WTC11 (cell line): ENCODE measurements at regions not wholly inside any gene's neighbourhood (a gene's known extent, or its start where the extent isn't known, plus 50 kb on each side); places are given as distances from the start of the nearest gene placed in this dataset.

Source experiments
- ATAC-seq: fragments of 200-7000 bp; cut with Tn5 transposase; 2 replicates; pipeline ENCODE4 v1.10.0; 2021; ENCODE audit warnings: mild to moderate bottlenecking, moderate library complexity
- CTCF ChIA-PET: fragments of 300-600 bp; sonication (Branson Sonifier 250); formaldehyde crosslinking; loops from one replicate; lab custom pipeline; 2021; ENCODE audit warnings: antibody characterized with exemption; lab: Charles Lee
- POLR2A ChIA-PET: fragments of 350-600 bp; sonication (Branson Sonifier 250); formaldehyde crosslinking; loops from one replicate; lab custom pipeline; 2021; ENCODE audit warnings: antibody characterized with exemption; lab: Charles Lee
- DNase-seq: peaks from one replicate; pipeline ENCODE4 v3.0.0; 2021; ENCODE audit warnings: low spot score
- H3K27ac Mint-ChIP-seq: 2 replicates; pipeline ENCODE4 v1.8.0; 2021; ENCODE audit warnings: mixed read lengths
- H3K27me3 Mint-ChIP-seq: 2 replicates; pipeline ENCODE4 v1.8.0; 2021; ENCODE audit warnings: low read depth, mild to moderate bottlenecking, moderate library complexity, mixed read lengths
- H3K36me3 Mint-ChIP-seq: 2 replicates; pipeline ENCODE4 v1.8.0; 2021; ENCODE audit warnings: mixed read lengths
- H3K4me1 Mint-ChIP-seq: 2 replicates; pipeline ENCODE4 v1.8.0; 2022; ENCODE audit warnings: mixed read lengths
- H3K4me3 Mint-ChIP-seq: 2 replicates; pipeline ENCODE4 v1.8.0; 2021; ENCODE audit warnings: mild to moderate bottlenecking, moderate library complexity, mixed read lengths
- H3K9me3 Mint-ChIP-seq: 2 replicates; pipeline ENCODE4 v1.8.0; 2021; ENCODE audit warnings: mixed read lengths
- ATF1 ChIP-seq: sonication (generic); formaldehyde crosslinking; IDR thresholded peaks from 2 replicates; pipeline ENCODE4 v1.8.1; 2023; ENCODE audit warnings: mild to moderate bottlenecking, moderate library complexity, missing genetic modification reagents
- FOXK1 ChIP-seq: sonication (generic); formaldehyde crosslinking; IDR thresholded peaks from 2 replicates; pipeline ENCODE4 v1.8.0; 2022; ENCODE audit warnings: mild to moderate bottlenecking, moderate library complexity, missing genetic modification reagents
- FOXP1 ChIP-seq: sonication (generic); formaldehyde crosslinking; IDR thresholded peaks from 2 replicates; pipeline ENCODE4 v1.8.0; 2022; ENCODE audit warnings: missing genetic modification reagents, mild to moderate bottlenecking, moderate library complexity, borderline replicate concordance
- GRHL2 ChIP-seq: fragments of 250-450 bp; sonication (Bioruptor Pico); IDR thresholded peaks from 2 replicates; pipeline ENCODE4 v1.8.0; 2022; ENCODE audit warnings: mild to moderate bottlenecking, moderate library complexity; ENCODE audit not compliant: insufficient replicate concordance, severe bottlenecking
- KAT7 ChIP-seq: sonication (generic); formaldehyde crosslinking; IDR thresholded peaks from 2 replicates; pipeline ENCODE4 v1.8.1; 2023; ENCODE audit warnings: missing genetic modification reagents, mild to moderate bottlenecking, borderline replicate concordance
- NFYB ChIP-seq: sonication (generic); formaldehyde crosslinking; conservative IDR thresholded peaks from 2 replicates; pipeline ENCODE4 v1.8.0; 2022; ENCODE audit warnings: low read depth, missing genetic modification reagents
- SMAD4 ChIP-seq: sonication (generic); formaldehyde crosslinking; IDR thresholded peaks from 2 replicates; pipeline ENCODE4 v1.8.0; 2022; ENCODE audit warnings: mild to moderate bottlenecking, missing genetic modification reagents
- SP1 ChIP-seq: sonication (generic); formaldehyde crosslinking; conservative IDR thresholded peaks from 2 replicates; pipeline ENCODE4 v1.8.1; 2022; ENCODE audit warnings: missing genetic modification reagents
- TP53 ChIP-seq: sonication (generic); formaldehyde crosslinking; IDR thresholded peaks from 2 replicates; pipeline ENCODE4 v1.8.1; 2023; ENCODE audit warnings: mild to moderate bottlenecking, missing genetic modification reagents
- ZNF121 ChIP-seq: sonication (generic); formaldehyde crosslinking; IDR thresholded peaks from 2 replicates; pipeline ENCODE4 v1.8.0; 2023; ENCODE audit warnings: missing genetic modification reagents
- ZNF219 ChIP-seq: sonication (generic); formaldehyde crosslinking; IDR thresholded peaks from 2 replicates; pipeline ENCODE4 v1.8.0; 2023; ENCODE audit warnings: missing genetic modification reagents, mild to moderate bottlenecking, borderline replicate concordance
- ZNF232 ChIP-seq: sonication (generic); formaldehyde crosslinking; IDR thresholded peaks from 2 replicates; pipeline ENCODE4 v1.8.0; 2022; ENCODE audit warnings: mild to moderate bottlenecking, missing genetic modification reagents
- ZNF396 ChIP-seq: fragments of 250-450 bp; sonication (Bioruptor Pico); IDR thresholded peaks from 2 replicates; pipeline ENCODE4 v1.8.0; 2021; ENCODE audit warnings: mild to moderate bottlenecking, moderate library complexity, borderline replicate concordance
- ZNF423 ChIP-seq: fragments of 250-450 bp; sonication (Bioruptor Pico); IDR thresholded peaks from 2 replicates; pipeline ENCODE4 v2.1.2; 2022; ENCODE audit warnings: mild to moderate bottlenecking, moderate library complexity
- TF ChIP-seq, protein P1 (sequence below): sonication (generic); formaldehyde crosslinking; IDR thresholded peaks from 2 replicates; pipeline ENCODE4 v1.8.1; 2022; ENCODE audit warnings: mild to moderate bottlenecking, missing genetic modification reagents, moderate library complexity, borderline replicate concordance
- TF ChIP-seq, protein P2 (sequence below): sonication (generic); formaldehyde crosslinking; IDR thresholded peaks from 2 replicates; pipeline ENCODE4 v1.8.1; 2022; ENCODE audit warnings: mild to moderate bottlenecking, moderate library complexity, missing genetic modification reagents
- TF ChIP-seq, protein P3 (sequence below): fragments of 250-450 bp; sonication (Bioruptor Pico); IDR thresholded peaks from 2 replicates; pipeline ENCODE4 v2.1.2; 2022; ENCODE audit warnings: mild to moderate bottlenecking, moderate library complexity
- TF ChIP-seq, protein P4 (sequence below): sonication (generic); formaldehyde crosslinking; IDR thresholded peaks from 2 replicates; pipeline ENCODE4 v1.8.1; 2023; ENCODE audit warnings: mild to moderate bottlenecking, missing genetic modification reagents, moderate library complexity
- TF ChIP-seq, protein P5 (sequence below): fragments of 250-450 bp; sonication (Bioruptor Pico); IDR thresholded peaks from 2 replicates; pipeline ENCODE4 v1.9.0; 2021; ENCODE audit warnings: moderate library complexity, mild to moderate bottlenecking, inconsistent platforms, borderline replicate concordance
- TF ChIP-seq, protein P6 (sequence below): sonication (generic); formaldehyde crosslinking; IDR thresholded peaks from 2 replicates; pipeline ENCODE4 v1.8.0; 2022; ENCODE audit warnings: mild to moderate bottlenecking, missing genetic modification reagents
- TF ChIP-seq, protein P7 (sequence below): sonication (generic); formaldehyde crosslinking; IDR thresholded peaks from 2 replicates; pipeline ENCODE4 v1.8.1; 2023; ENCODE audit warnings: mild to moderate bottlenecking, missing genetic modification reagents, borderline replicate concordance

DNA sequence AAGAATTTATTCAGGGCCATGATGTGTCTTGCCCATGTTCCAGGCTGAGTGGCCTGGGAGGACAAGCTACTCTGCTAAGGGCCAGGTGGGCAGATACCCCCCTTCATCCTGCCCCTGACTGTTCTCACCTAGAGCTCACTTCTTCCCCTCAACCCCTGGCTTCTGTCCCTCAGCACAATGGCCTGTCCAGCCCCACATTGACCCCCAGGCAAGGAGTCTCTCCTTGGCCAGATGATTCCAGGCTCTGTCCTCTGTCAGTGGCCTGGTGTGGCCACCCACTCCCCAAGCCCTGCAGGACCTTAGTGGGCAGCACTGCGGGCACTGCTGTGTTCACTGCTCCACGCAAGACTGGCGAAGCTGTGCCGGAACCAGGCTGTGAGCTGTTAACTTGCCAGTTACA lies 460.0 kb downstream of the MATN1 start (continued):
- TF ChIP-seq, protein P1, sequence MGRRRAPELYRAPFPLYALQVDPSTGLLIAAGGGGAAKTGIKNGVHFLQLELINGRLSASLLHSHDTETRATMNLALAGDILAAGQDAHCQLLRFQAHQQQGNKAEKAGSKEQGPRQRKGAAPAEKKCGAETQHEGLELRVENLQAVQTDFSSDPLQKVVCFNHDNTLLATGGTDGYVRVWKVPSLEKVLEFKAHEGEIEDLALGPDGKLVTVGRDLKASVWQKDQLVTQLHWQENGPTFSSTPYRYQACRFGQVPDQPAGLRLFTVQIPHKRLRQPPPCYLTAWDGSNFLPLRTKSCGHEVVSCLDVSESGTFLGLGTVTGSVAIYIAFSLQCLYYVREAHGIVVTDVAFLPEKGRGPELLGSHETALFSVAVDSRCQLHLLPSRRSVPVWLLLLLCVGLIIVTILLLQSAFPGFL (CRISPR knock-in tag), result no peak
- TF ChIP-seq SMAD4 (CRISPR knock-in tag), result no peak
- TF ChIP-seq ZNF121 (CRISPR knock-in tag), result no peak
- TF ChIP-seq, protein P2, sequence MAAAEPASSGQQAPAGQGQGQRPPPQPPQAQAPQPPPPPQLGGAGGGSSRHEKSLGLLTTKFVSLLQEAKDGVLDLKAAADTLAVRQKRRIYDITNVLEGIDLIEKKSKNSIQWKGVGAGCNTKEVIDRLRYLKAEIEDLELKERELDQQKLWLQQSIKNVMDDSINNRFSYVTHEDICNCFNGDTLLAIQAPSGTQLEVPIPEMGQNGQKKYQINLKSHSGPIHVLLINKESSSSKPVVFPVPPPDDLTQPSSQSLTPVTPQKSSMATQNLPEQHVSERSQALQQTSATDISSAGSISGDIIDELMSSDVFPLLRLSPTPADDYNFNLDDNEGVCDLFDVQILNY, result no peak
- TF ChIP-seq, protein P3, sequence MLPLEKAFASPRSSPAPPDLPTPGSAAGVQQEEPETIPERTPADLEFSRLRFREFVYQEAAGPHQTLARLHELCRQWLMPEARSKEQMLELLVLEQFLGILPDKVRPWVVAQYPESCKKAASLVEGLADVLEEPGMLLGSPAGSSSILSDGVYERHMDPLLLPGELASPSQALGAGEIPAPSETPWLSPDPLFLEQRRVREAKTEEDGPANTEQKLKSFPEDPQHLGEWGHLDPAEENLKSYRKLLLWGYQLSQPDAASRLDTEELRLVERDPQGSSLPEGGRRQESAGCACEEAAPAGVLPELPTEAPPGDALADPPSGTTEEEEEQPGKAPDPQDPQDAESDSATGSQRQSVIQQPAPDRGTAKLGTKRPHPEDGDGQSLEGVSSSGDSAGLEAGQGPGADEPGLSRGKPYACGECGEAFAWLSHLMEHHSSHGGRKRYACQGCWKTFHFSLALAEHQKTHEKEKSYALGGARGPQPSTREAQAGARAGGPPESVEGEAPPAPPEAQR (CRISPR knock-in tag), result no peak

DNA sequence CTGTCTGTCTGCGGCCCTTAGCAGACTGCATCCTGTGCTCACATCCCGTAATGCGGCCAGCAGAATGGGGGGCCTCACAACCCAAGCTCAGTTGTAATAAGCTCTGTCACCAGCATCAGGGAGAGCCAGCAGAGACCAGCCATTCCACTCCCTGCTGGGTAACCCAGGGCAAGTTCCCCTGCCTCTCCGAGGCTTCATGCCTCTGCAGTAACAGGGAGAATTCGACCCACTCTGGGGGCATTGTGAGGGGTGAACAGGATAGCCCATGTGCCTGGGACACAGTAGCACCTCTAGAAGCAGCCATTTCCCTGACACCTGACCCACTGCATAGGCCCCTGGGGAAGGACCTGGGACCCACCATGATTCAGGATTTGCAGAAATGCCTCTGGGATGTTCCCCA lies 461.2 kb downstream of the MATN1 start:
- H3K9me3 Mint-ChIP-seq, result peaks cover 6% of the 10 kb centered on the region
- CTCF ChIA-PET, result no interaction called here
- no peak for DNase-seq
- H3K27me3 Mint-ChIP-seq, result no peaks in the 10 kb centered on the region; the same call in 1 of the 2 replicates
- no peak overlapping the region for H3K27ac Mint-ChIP-seq
- TF ChIP-seq ZNF423 (no peak), ZNF232 (CRISPR knock-in tag) (no peak)
- TF ChIP-seq, protein P4, sequence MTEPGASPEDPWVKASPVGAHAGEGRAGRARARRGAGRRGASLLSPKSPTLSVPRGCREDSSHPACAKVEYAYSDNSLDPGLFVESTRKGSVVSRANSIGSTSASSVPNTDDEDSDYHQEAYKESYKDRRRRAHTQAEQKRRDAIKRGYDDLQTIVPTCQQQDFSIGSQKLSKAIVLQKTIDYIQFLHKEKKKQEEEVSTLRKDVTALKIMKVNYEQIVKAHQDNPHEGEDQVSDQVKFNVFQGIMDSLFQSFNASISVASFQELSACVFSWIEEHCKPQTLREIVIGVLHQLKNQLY (CRISPR knock-in tag), result no peak
- TF ChIP-seq, all 79 proteins: peak for 0
- ATAC-seq, result no peak
- Mint-ChIP-seq H3K4me3 (no peak overlapping the region), H3K4me1 (peaks cover 12% of the 10 kb centered on the region), H3K36me3 (no peaks in the 10 kb centered on the region)
- POLR2A ChIA-PET, result no interaction called here

DNA sequence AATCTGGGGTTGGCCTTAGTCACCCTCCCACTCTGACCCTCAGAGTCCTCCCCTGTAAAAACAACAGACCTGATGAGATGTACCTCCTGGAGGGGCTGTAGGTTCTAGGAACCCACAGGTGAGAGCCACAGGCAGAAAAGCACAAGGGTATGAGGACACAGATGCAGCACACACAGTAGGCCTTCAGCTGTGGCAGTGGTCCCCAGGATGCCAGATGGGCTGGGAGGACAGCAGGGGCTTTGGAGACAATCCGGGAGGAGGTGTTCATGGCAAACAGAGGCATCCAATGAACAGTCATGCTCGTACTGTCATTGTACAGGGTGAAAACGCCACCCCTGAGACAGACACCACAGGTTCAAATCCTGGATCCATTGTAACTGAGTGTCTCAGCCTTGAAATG lies 463.1 kb downstream of the MATN1 start:
- POLR2A ChIA-PET, result no interaction called here
- H3K4me1 Mint-ChIP-seq, result peaks cover 12% of the 10 kb centered on the region
- H3K9me3 Mint-ChIP-seq, result peaks cover 6% of the 10 kb centered on the region
- DNase-seq (no peak), ATAC-seq (no peak)
- CTCF ChIA-PET, result no interaction called here
- no peak overlapping the region for H3K27ac Mint-ChIP-seq
- H3K4me3 Mint-ChIP-seq, result no peak overlapping the region
- TF ChIP-seq, protein P5, sequence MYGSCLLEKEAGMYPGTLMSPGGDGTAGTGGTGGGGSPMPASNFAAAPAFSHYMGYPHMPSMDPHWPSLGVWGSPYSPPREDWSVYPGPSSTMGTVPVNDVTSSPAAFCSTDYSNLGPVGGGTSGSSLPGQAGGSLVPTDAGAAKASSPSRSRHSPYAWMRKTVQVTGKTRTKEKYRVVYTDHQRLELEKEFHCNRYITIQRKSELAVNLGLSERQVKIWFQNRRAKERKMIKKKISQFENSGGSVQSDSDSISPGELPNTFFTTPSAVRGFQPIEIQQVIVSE (CRISPR knock-in tag), result no peak
- TF ChIP-seq FOXP1 (CRISPR knock-in tag) (no peak), GRHL2 (no peak), FOXK1 (CRISPR knock-in tag) (no peak), ZNF396 (CRISPR knock-in tag) (no peak)
- TF ChIP-seq, protein P6, sequence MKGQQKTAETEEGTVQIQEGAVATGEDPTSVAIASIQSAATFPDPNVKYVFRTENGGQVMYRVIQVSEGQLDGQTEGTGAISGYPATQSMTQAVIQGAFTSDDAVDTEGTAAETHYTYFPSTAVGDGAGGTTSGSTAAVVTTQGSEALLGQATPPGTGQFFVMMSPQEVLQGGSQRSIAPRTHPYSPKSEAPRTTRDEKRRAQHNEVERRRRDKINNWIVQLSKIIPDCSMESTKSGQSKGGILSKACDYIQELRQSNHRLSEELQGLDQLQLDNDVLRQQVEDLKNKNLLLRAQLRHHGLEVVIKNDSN (CRISPR knock-in tag), result no peak
- no peaks in the 10 kb centered on the region for H3K27me3 Mint-ChIP-seq
- H3K36me3 Mint-ChIP-seq, result no peaks in the 10 kb centered on the region

DNA sequence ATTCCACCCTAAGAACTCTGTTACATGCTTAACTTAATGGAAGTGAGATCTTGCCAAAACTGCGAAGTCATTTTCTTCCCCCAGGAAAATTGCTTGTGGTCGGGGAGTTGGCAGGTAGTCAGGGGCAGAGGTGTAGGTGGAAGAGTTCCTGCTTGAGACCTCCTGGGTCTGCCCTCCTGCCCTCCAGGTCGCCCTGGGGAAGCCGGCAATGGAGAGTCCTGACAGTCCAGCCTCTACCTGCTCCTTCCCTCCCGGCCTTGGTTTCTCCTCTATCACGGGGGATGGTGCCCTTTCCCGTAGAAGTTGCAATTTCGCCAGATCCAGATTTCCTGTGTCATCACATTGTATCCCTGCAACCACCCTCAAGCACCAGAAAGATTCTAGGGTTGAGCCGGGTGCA lies 463.8 kb downstream of the MATN1 start:
- ChIA-PET POLR2A (no interaction called here), CTCF (no interaction called here)
- H3K4me3 Mint-ChIP-seq, result no peak overlapping the region
- DNase-seq (no peak), ATAC-seq (no peak)
- no peaks in the 10 kb centered on the region for H3K27me3 Mint-ChIP-seq
- peaks cover 12% of the 10 kb centered on the region for H3K4me1 Mint-ChIP-seq
- no peak overlapping the region for H3K27ac Mint-ChIP-seq
- peaks cover 6% of the 10 kb centered on the region for H3K9me3 Mint-ChIP-seq
- H3K36me3 Mint-ChIP-seq, result no peaks in the 10 kb centered on the region
- TF ChIP-seq SP1 (CRISPR knock-in tag) (no peak), TP53 (no peak), ZNF219 (CRISPR knock-in tag) (no peak), KAT7 (CRISPR knock-in tag) (no peak), NFYB (CRISPR knock-in tag) (no peak), ATF1 (no peak)
- TF ChIP-seq, protein P7, sequence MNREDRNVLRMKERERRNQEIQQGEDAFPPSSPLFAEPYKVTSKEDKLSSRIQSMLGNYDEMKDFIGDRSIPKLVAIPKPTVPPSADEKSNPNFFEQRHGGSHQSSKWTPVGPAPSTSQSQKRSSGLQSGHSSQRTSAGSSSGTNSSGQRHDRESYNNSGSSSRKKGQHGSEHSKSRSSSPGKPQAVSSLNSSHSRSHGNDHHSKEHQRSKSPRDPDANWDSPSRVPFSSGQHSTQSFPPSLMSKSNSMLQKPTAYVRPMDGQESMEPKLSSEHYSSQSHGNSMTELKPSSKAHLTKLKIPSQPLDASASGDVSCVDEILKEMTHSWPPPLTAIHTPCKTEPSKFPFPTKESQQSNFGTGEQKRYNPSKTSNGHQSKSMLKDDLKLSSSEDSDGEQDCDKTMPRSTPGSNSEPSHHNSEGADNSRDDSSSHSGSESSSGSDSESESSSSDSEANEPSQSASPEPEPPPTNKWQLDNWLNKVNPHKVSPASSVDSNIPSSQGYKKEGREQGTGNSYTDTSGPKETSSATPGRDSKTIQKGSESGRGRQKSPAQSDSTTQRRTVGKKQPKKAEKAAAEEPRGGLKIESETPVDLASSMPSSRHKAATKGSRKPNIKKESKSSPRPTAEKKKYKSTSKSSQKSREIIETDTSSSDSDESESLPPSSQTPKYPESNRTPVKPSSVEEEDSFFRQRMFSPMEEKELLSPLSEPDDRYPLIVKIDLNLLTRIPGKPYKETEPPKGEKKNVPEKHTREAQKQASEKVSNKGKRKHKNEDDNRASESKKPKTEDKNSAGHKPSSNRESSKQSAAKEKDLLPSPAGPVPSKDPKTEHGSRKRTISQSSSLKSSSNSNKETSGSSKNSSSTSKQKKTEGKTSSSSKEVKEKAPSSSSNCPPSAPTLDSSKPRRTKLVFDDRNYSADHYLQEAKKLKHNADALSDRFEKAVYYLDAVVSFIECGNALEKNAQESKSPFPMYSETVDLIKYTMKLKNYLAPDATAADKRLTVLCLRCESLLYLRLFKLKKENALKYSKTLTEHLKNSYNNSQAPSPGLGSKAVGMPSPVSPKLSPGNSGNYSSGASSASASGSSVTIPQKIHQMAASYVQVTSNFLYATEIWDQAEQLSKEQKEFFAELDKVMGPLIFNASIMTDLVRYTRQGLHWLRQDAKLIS (CRISPR knock-in tag), result no peak
- TF ChIP-seq, protein P2, result no peak
